Activated CD4-positive, alpha-beta T cell treated with anti-CD3 and anti-CD28 coated beads, Interleukin-2, Interleukin-4, amounts not matched to agents 100 ng/mL and 50 ng/mL, durations not matched to agents 16 hours and 8 hours (primary cell): ENCODE measurements at regions not wholly inside any gene's neighbourhood (a gene's known extent, or its start where the extent isn't known, plus 50 kb on each side); places are given as distances from the start of the nearest gene placed in this dataset.
"Not testable (repeated sequence)": the region's sequence is repeated elsewhere in the genome, so short reads cannot be mapped to it uniquely, and the experiment has no call there.

Experiments used
- DNase-seq: peaks from one replicate; pipeline ENCODE4 v3.0.0-alpha.2; 2020; ENCODE audit warnings: low spot score

- DNase-seq = no peak
Observed at GRCh38 chr5:74461251-74461650, 179.3 kb downstream of the ENC1 start.

GRCh38 chr5:74460694-74461093 is 179.8 kb downstream of the ENC1 start:
- DNase-seq = no peak

GRCh38 chr5:74459984-74460383 is 180.5 kb downstream of the ENC1 start:
- no peak for DNase-seq

GRCh38 chr5:74457876-74458275 is 182.7 kb downstream of the ENC1 start:
- no peak for DNase-seq

- DNase-seq = no peak
Observed at GRCh38 chr5:74454263-74455030, 186.1 kb downstream of the ENC1 start.

- no peak for DNase-seq
Observed at GRCh38 chr5:74452856-74453255, 187.7 kb downstream of the ENC1 start.

- no peak for DNase-seq
Observed at GRCh38 chr5:74450095-74450494, 190.4 kb downstream of the ENC1 start.

GRCh38 chr5:74446725-74447241 is 193.7 kb downstream of the ENC1 start:
- DNase-seq = no peak

- no peak for DNase-seq
Observed at GRCh38 chr5:74442466-74442865, 198.1 kb downstream of the ENC1 start.

GRCh38 chr5:74441616-74442015 is 198.9 kb downstream of the ENC1 start:
- no peak for DNase-seq

GRCh38 chr5:74440341-74440740 is 200.2 kb downstream of the ENC1 start:
- DNase-seq = no peak

GRCh38 chr5:74437870-74438269 is 202.7 kb downstream of the ENC1 start:
- DNase-seq = not testable (repeated sequence)

- no peak for DNase-seq
Observed at GRCh38 chr5:74433896-74434829, 206.4 kb downstream of the ENC1 start.

- DNase-seq = no peak
Observed at GRCh38 chr5:74433255-74433895, 207.2 kb downstream of the ENC1 start.

GRCh38 chr5:74432721-74433120 is 207.8 kb downstream of the ENC1 start:
- no peak for DNase-seq

- DNase-seq = no peak
Observed at GRCh38 chr5:74432216-74432615, 208.3 kb downstream of the ENC1 start.

GRCh38 chr5:74431290-74431669 is 209.2 kb downstream of the ENC1 start:
- no peak for DNase-seq

GRCh38 chr5:74430631-74431289 is 209.8 kb downstream of the ENC1 start:
- DNase-seq = no peak

- DNase-seq = no peak
Observed at GRCh38 chr5:74429495-74429894, 211.0 kb downstream of the ENC1 start.

GRCh38 chr5:74428876-74429275 is 211.7 kb downstream of the ENC1 start:
- no peak for DNase-seq

- no peak for DNase-seq
Observed at GRCh38 chr5:74428275-74428674, 212.3 kb downstream of the ENC1 start.

- no peak for DNase-seq
Observed at GRCh38 chr5:74426506-74426905, 214.0 kb downstream of the ENC1 start.
